NOMO-1 treated with dmso at 0.1 percent for 144 hours (cell line): ENCODE measurements at regions not wholly inside any gene's neighbourhood (a gene's known extent, or its start where the extent isn't known, plus 50 kb on each side); places are given as distances from the start of the nearest gene placed in this dataset.
"Not testable (repeated sequence)": the region's sequence is repeated elsewhere in the genome, so short reads cannot be mapped to it uniquely, and the experiment has no call there.

Experiments used
- DNase-seq: peaks from one replicate; lab custom pipeline; 2025; ENCODE audit not compliant: unreplicated experiment; lab: John Stamatoyannopoulos, UW

GRCh38 chr11:56883371-56883987 is 105.2 kb upstream of the OR5AK2 start:
- DNase-seq = no peak

- DNase-seq = no peak
Measured at GRCh38 chr11:56876621-56877275, 112.0 kb upstream of the OR5AK2 start.

- no peak for DNase-seq
Measured at GRCh38 chr11:56855217-56855616, 106.7 kb upstream of the OR9G4 start.

GRCh38 chr11:56852131-56852530 is 103.6 kb upstream of the OR9G4 start:
- DNase-seq = no peak

GRCh38 chr11:56849852-56850251 is 101.4 kb upstream of the OR9G4 start:
- no peak for DNase-seq

GRCh38 chr11:56849250-56849649 is 100.8 kb upstream of the OR9G4 start:
- no peak for DNase-seq

- no peak for DNase-seq
Measured at GRCh38 chr11:56848141-56848809, 99.8 kb upstream of the OR9G4 start.

GRCh38 chr11:56846631-56847576 is 98.4 kb upstream of the OR9G4 start:
- no peak for DNase-seq

GRCh38 chr11:56845121-56845732 is 96.7 kb upstream of the OR9G4 start:
- DNase-seq = no peak

- no peak for DNase-seq
Measured at GRCh38 chr11:56843816-56844215, 95.3 kb upstream of the OR9G4 start.

GRCh38 chr11:56842814-56843794 is 94.6 kb upstream of the OR9G4 start:
- no peak for DNase-seq

GRCh38 chr11:56841210-56841810 is 92.8 kb upstream of the OR9G4 start:
- DNase-seq = no peak

GRCh38 chr11:56827357-56827756 is 78.9 kb upstream of the OR9G4 start:
- not testable (repeated sequence) for DNase-seq

- no peak for DNase-seq
Measured at GRCh38 chr11:56819916-56820315, 71.4 kb upstream of the OR9G4 start.

- DNase-seq = no peak
Measured at GRCh38 chr11:56817661-56818060, 69.2 kb upstream of the OR9G4 start.

GRCh38 chr11:56816259-56816658 is 67.8 kb upstream of the OR9G4 start:
- DNase-seq = no peak

- DNase-seq = no peak
Measured at GRCh38 chr11:56808326-56808725, 59.8 kb upstream of the OR9G4 start.

- no peak for DNase-seq
Measured at GRCh38 chr11:56799691-56800210, 51.3 kb upstream of the OR9G4 start.
